MCF 10A (cell line): ENCODE measurements at regions not wholly inside any gene's neighbourhood (a gene's known extent, or its start where the extent isn't known, plus 50 kb on each side); places are given as distances from the start of the nearest gene placed in this dataset.

Source experiments
- BruUV-seq: library from RNA; stranded (reverse); fragments of 400-500 nt; replicated peaks from 2 replicates; lab custom pipeline; 2021; lab: Mats Ljungman, UMichigan
- CTCF ChIA-PET: fragments of 300-600 bp; sonication (Branson Sonifier 250); formaldehyde crosslinking; extraction: SDS; loops from one replicate; lab custom pipeline; 2021; ENCODE audit warnings: antibody characterized with exemption, inconsistent platforms; lab: Yijun Ruan, JAX
- POLR2A ChIA-PET: fragments of 300-600, 350-650 bp; sonication (Branson Sonifier 250); formaldehyde crosslinking; extraction: SDS; loops from one replicate; lab custom pipeline; 2020; ENCODE audit warnings: antibody characterized with exemption, inconsistent platforms; lab: Yijun Ruan, JAX
- DNase-seq: peaks from one replicate; pipeline ENCODE4 v3.0.0-alpha.2; 2018; ENCODE audit not compliant: unreplicated experiment
- H3K27ac Mint-ChIP-seq: one replicate; pipeline ENCODE4 v1.8.0; 2022; ENCODE audit warnings: mild to moderate bottlenecking, low read depth, mixed read lengths; ENCODE audit not compliant: unreplicated experiment
- H3K27me3 Mint-ChIP-seq: one replicate; pipeline ENCODE4 v1.8.0; 2022; ENCODE audit warnings: mixed read lengths; ENCODE audit not compliant: insufficient read depth, unreplicated experiment
- H3K36me3 Mint-ChIP-seq: one replicate; pipeline ENCODE4 v1.8.0; 2022; ENCODE audit warnings: mild to moderate bottlenecking, moderate library complexity, mixed read lengths; ENCODE audit not compliant: insufficient read depth, unreplicated experiment
- H3K4me1 Mint-ChIP-seq: one replicate; pipeline ENCODE4 v1.8.0; 2022; ENCODE audit warnings: mixed read lengths; ENCODE audit not compliant: insufficient read depth, unreplicated experiment
- H3K4me3 Mint-ChIP-seq: one replicate; pipeline ENCODE4 v1.8.0; 2022; ENCODE audit warnings: mild to moderate bottlenecking, moderate library complexity, mixed read lengths; ENCODE audit not compliant: unreplicated experiment
- H3K9me3 Mint-ChIP-seq: one replicate; pipeline ENCODE4 v1.8.0; 2022; ENCODE audit warnings: mixed read lengths; ENCODE audit not compliant: unreplicated experiment
- CTCF ChIP-seq: fragments of 200-600 bp; IDR thresholded peaks from one replicate; pipeline ENCODE4 v1.8.0; 2022; ENCODE audit warnings: antibody characterized with exemption, mild to moderate bottlenecking; ENCODE audit not compliant: unreplicated experiment
- intact Hi-C: fragments of 100-400 bp; cut with micrococcal nuclease; formaldehyde crosslinking; loops from 2 replicates; pipeline ENCODE4 v1.14.1; 2022

- Mint-ChIP-seq H3K27ac (no peak overlapping the region), H3K36me3 (no peaks in the 10 kb centered on the region), H3K4me1 (no peaks in the 10 kb centered on the region), H3K9me3 (no peaks in the 10 kb centered on the region), H3K27me3 (peaks cover 17% of the 10 kb centered on the region), H3K4me3 (no peak overlapping the region)
- intact Hi-C loops: no loop called here
- no TSS peak for BruUV-seq
- no peak for DNase-seq
- CTCF ChIA-PET: no interaction called here
- TF ChIP-seq CTCF: no peak
- POLR2A ChIA-PET: no interaction called here
These were observed 361.0 kb downstream of the SLCO4C1 start for GRCh38 chr5:101935086-101935485.

GRCh38 chr5:101932599-101932998, 363.5 kb downstream of the SLCO4C1 start:
- CTCF ChIA-PET: interaction anchor here (1.0 kb wide), 1 partner anchor 10 kb away, joined by 4 read pairs; no protein-coding TSS in a partner anchor
- no peak overlapping the region for H3K27ac Mint-ChIP-seq
- no peaks in the 10 kb centered on the region for H3K9me3 Mint-ChIP-seq
- no peak for DNase-seq
- H3K4me3 Mint-ChIP-seq: no peak overlapping the region
- intact Hi-C loops: no loop called here
- no peaks in the 10 kb centered on the region for H3K4me1 Mint-ChIP-seq
- POLR2A ChIA-PET: interaction anchor here (0.7 kb wide), 1 partner anchor 85 kb away, joined by 4 read pairs; no protein-coding TSS in a partner anchor
- H3K27me3 Mint-ChIP-seq: no peaks in the 10 kb centered on the region
- no peak for TF ChIP-seq CTCF
- H3K36me3 Mint-ChIP-seq: no peaks in the 10 kb centered on the region
- BruUV-seq: no TSS peak

- Mint-ChIP-seq H3K4me3 (no peak overlapping the region), H3K4me1 (no peaks in the 10 kb centered on the region), H3K27ac (no peak overlapping the region), H3K36me3 (no peaks in the 10 kb centered on the region), H3K27me3 (no peaks in the 10 kb centered on the region), H3K9me3 (no peaks in the 10 kb centered on the region)
- BruUV-seq: no TSS peak
- no peak for DNase-seq
- CTCF ChIA-PET: interaction anchor here (0.7 kb wide), 1 partner anchor 13 kb away, joined by 4 read pairs; no protein-coding TSS in a partner anchor
- intact Hi-C loops: no loop called here
- POLR2A ChIA-PET: no interaction called here
- no peak for TF ChIP-seq CTCF
These were observed 366.5 kb downstream of the SLCO4C1 start for GRCh38 chr5:101929628-101930027.

- Mint-ChIP-seq H3K27ac (no peak overlapping the region), H3K27me3 (no peaks in the 10 kb centered on the region), H3K4me1 (peaks cover 8% of the 10 kb centered on the region), H3K36me3 (no peaks in the 10 kb centered on the region), H3K9me3 (no peaks in the 10 kb centered on the region), H3K4me3 (no peak overlapping the region)
- ChIA-PET POLR2A (interaction anchor here (0.7 kb wide), 1 partner anchor 15 kb away, joined by 3 read pairs; no protein-coding TSS in a partner anchor), CTCF (no interaction called here)
- no peak for TF ChIP-seq CTCF
- intact Hi-C loops: no loop called here
- BruUV-seq: no TSS peak
- DNase-seq: no peak
These were observed 378.9 kb downstream of the SLCO4C1 start for GRCh38 chr5:101917166-101917565.
